GM21737 (cell line): ENCODE measurements at regions not wholly inside any gene's neighbourhood (a gene's known extent, or its start where the extent isn't known, plus 50 kb on each side); places are given as distances from the start of the nearest gene placed in this dataset.

ENCODE experiments used
- ATAC-seq: cut with Tn5 transposase; IDR thresholded peaks from one replicate; pipeline ENCODE4 v1.9.1; 2021; ENCODE audit warnings: mild to moderate bottlenecking, moderate library complexity; ENCODE audit not compliant: unreplicated experiment

- peak; percentile 83 for ATAC-seq
Observed at GRCh38 chr2:150729495-150729955, 242.1 kb upstream of the RND3 start.

- ATAC-seq, result no peak
Observed at GRCh38 chr2:150718280-150718679, 230.8 kb upstream of the RND3 start.

- no peak for ATAC-seq
Observed at GRCh38 chr2:150716186-150716585, 228.7 kb upstream of the RND3 start.

GRCh38 chr2:150715501-150715900 lies 228.0 kb upstream of the RND3 start:
- no peak for ATAC-seq

DNA sequence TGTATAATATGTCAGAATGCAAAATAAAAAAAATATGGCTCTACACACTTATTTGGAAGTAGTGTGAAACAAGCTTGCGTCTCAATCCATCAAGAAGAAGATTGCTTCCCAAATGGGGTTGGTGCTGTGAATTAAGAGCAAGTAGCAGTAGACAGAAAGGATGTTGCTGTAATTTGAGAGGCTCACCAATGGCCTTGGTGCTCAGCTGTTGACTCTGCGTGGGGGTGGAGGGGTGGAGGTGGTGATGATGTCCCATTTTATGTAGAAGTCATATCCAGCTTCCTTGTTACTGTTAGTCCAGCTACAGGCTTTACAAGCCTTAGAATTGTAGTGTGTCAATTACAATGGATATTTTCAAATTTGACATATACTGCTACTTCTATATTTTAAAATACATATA lies 223.4 kb upstream of the RND3 start:
- ATAC-seq, result no peak

DNA sequence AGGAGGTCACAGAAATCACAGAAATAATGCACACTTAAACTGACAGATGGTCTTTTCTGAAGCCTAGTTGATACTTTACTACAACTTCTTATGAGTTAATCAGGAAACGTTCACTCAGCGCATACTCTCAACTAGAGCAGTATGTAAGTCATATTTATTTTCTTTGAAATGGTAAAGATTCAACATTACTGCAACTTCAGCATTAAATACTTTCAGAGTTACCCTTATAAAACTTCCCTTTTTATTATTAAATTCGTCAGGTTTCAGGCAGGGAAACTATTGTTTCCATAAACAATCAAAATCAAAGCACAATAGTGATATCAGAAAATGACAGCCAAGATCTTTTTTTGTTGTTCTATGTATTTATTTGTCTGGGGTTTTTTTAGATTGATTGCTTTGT lies 222.6 kb upstream of the RND3 start:
- no peak for ATAC-seq

GRCh38 chr2:150706561-150706960 lies 219.1 kb upstream of the RND3 start:
- ATAC-seq, result no peak

DNA sequence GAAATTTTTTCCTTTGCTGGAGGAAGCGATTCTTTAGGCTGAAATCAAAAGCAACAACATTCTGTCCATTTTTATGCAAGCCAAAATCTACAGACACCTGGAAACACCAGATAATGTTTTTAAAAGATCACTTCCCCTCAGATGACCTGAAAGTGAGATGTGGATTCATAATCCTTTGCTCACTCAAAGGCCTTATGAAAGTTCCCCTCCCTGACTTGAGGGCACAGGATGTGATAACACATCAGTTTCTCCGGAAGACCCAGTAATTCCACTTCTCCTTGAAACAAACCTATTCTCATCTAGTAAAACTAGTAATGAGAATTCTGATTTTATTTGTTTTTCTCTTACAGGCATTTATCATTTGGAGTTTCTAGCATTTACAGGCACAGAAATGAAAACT lies 218.3 kb upstream of the RND3 start:
- no peak for ATAC-seq

GRCh38 chr2:150705357-150705756 lies 217.9 kb upstream of the RND3 start:
- no peak for ATAC-seq

- no peak for ATAC-seq
Observed at GRCh38 chr2:150702791-150703190, 215.3 kb upstream of the RND3 start.

- ATAC-seq, result no peak
Observed at GRCh38 chr2:150700666-150701580, 213.5 kb upstream of the RND3 start.

DNA sequence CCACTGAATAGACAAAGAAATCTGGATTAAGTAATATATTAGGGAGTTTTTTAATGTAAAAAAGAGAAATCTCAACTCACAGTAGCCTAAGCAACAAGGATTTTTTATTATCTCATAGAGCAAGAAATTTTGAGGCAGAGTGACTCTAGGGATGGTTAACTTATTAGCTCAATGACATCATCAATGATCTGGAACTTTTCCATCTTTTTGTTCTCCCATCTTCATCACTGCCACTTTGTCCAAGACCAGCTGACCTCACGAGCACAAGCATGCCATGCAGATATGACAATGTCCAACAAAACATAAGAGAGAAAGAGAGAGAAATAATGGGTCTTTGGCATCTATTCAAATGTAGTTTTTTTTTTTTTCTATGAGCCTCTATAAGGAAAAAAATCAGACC lies 211.8 kb upstream of the RND3 start:
- ATAC-seq, result no peak

GRCh38 chr2:150698016-150698661 lies 210.7 kb upstream of the RND3 start:
- no peak for ATAC-seq

DNA sequence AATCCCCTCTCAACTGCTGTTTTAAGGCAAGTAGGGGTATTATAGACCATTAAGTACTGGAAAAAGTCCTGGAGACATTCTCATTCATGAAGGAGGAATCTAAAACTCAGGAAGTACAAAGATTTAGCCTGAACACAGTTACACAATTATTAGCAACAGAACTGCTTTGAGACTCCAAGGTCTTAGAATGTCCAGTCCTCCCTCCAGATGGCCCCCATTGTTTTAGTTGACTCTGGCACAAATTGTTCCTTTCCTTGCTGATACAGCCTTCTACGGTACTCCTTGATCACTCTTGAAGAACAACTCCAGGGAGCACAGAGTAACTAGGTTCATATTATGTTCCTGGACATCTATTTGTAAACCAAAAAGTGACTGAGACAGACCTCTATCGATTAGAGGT lies 210.1 kb upstream of the RND3 start:
- no peak for ATAC-seq

- ATAC-seq, result no peak
Observed at GRCh38 chr2:150695451-150696135, 208.1 kb upstream of the RND3 start.

- ATAC-seq, result no peak
Observed at GRCh38 chr2:150693556-150693955, 206.1 kb upstream of the RND3 start.

DNA sequence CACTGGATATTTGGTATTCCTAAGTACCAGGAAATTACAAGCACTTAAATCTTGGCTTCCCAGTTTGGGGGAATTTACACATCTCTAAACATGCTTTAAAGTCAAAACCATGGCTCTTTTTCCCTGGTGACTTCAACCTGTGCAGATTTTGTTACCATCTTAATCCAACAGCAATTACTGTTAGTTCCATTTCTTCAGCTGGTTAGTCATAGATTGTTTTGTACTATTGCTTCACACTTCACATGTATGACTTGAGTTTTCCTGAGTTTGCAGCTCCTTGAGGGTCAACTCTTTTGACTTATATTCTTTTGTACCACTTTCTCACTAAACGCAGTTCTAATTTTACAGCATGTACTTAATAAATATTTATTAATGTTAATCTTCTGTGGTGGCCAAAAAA lies 203.4 kb upstream of the RND3 start:
- no peak for ATAC-seq

DNA sequence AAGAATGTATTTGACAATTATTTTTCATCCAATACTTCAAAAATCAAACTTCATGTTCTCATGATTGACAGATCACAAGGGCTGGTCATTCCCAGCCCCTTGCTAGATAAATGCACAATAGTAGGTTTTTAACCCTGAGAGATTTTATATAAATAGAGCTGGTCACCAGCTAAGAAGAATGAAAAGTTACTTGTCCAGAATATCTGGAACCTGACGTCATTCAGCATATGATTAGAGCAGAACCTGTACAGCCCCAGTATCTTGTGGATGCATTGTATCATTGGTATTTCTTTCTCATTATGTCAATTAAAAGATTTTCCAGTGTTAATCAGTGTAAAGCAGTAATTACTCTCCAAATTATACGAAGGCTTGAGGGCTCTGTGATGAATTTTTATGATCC lies 202.8 kb upstream of the RND3 start:
- ATAC-seq, result no peak

DNA sequence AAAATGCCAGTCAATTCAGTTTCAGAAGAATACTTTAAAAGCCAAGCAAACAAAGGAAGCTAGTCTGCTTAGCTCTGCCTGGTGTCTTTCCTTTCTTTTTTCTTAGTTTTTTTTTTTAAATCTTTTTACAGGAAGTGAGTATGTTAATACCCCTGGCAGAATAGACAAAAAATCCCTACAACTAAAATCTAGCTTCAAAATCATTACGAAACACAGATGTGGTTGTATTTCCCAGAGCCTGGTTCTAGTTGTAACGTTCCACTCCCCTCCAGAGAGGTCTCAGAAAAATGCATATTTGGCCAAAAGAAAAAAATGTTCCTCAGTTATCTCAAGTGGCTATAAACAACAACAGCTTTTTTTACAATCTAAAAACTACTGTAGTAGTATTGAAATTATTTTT lies 202.1 kb upstream of the RND3 start:
- no peak for ATAC-seq

GRCh38 chr2:150688016-150688415 lies 200.5 kb upstream of the RND3 start:
- no peak for ATAC-seq

DNA sequence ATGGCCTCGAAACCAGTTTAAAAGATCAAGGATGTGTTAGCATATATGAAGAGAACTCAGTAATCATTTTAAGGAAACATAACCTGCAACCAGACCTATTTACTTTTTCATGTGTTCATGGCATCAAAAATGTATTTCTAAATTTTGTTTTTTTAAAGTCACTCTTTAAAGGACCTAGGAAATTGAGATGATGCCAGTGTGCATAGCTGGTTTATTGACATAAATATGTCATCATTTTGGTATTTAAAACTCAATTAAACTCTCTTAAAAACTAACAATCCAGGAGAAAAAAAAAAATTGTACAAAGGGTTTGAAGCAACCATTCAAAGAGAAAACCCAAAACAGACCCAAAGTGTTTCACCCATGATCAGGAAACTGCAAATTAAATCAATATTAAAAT lies 198.9 kb upstream of the RND3 start:
- ATAC-seq, result no peak
